Liver (tissue), 8 donors: ENCODE measurements at regions not wholly inside any gene's neighbourhood (a gene's known extent, or its start where the extent isn't known, plus 50 kb on each side); places are given as distances from the start of the nearest gene placed in this dataset.

Experiments
- DNase-seq: peaks from one replicate; pipeline ENCODE4 v3.0.0-alpha.2; 2017; ENCODE audit warnings: low spot score
- H3K27ac ChIP-seq, 2 donors: one replicate each; pipeline ENCODE4 v1.7.0; 2013; ENCODE audit warnings: inconsistent platforms in 2 of 2, low read length in 2 of 2, control low read depth in 1 of 2, low read depth in 1 of 2, mild to moderate bottlenecking in 1 of 2
- H3K27me3 ChIP-seq, 4 donors: one replicate each; pipeline versions ENCODE4 v1.6.1 to v1.7.0; 2013; ENCODE audit warnings: low read length in 3 of 4, inconsistent platforms in 1 of 4, mild to moderate bottlenecking in 1 of 4, moderate library complexity in 1 of 4; ENCODE audit not compliant: control insufficient read depth in 4 of 4, insufficient read depth in 4 of 4
- H3K36me3 ChIP-seq, 4 donors: one replicate each; pipeline versions ENCODE4 v1.6.1 to v1.7.0; 2013; ENCODE audit warnings: low read length in 3 of 4, mild to moderate bottlenecking in 3 of 4, low read depth in 1 of 4, moderate library complexity in 1 of 4; ENCODE audit not compliant: control insufficient read depth in 4 of 4, insufficient read depth in 3 of 4
- H3K4me1 ChIP-seq, 4 donors: one replicate each; pipeline versions ENCODE4 v1.6.1 to v1.7.0; 2013; ENCODE audit warnings: low read length in 3 of 4, mild to moderate bottlenecking in 3 of 4, moderate library complexity in 1 of 4; ENCODE audit not compliant: control insufficient read depth in 4 of 4, insufficient read depth in 4 of 4
- H3K4me3 ChIP-seq, 3 donors: one replicate each; pipeline versions ENCODE4 v1.6.1 to v1.7.0; 2013; ENCODE audit warnings: low read length in 3 of 3, control low read depth in 1 of 3, low read depth in 1 of 3, mild to moderate bottlenecking in 1 of 3
- H3K9ac ChIP-seq, 2 donors: one replicate each; pipeline ENCODE4 v1.7.0; 2013; ENCODE audit warnings: low read length in 2 of 2, mild to moderate bottlenecking in 2 of 2, moderate library complexity in 2 of 2, control low read depth in 1 of 2, low read depth in 1 of 2
- H3K9me3 ChIP-seq, 4 donors: one replicate each; pipeline versions ENCODE4 v1.6.1 to v1.7.0; 2013; ENCODE audit warnings: low read length in 3 of 4; ENCODE audit not compliant: control insufficient read depth in 4 of 4
- ATF3 ChIP-seq: IDR thresholded peaks from 2 replicates; pipeline ENCODE4 v1.6.1; 2016; ENCODE audit warnings: antibody characterized with exemption
- CTCF ChIP-seq: fragments of 150-350 bp; IDR thresholded peaks from 2 replicates; pipeline ENCODE4 v1.5.1; 2017; ENCODE audit warnings: improper control_type of control experiment, low read depth, low read length; ENCODE audit not compliant: missing input control
- EGR1 ChIP-seq, 2 donors: IDR thresholded peaks; 2 replicates each; pipeline ENCODE4 v1.6.1; 2016 to 2018; ENCODE audit warnings: antibody characterized with exemption in 2 of 2, low read depth in 2 of 2
- FOXA1 ChIP-seq: IDR thresholded peaks from 2 replicates; pipeline ENCODE4 v1.6.1; 2016; ENCODE audit warnings: antibody characterized with exemption
- FOXA2 ChIP-seq: IDR thresholded peaks from 2 replicates; pipeline ENCODE4 v1.6.1; 2016; ENCODE audit warnings: antibody characterized with exemption
- GABPA ChIP-seq, 2 donors: IDR thresholded peaks in 1 of 2; conservative IDR thresholded peaks in 1 of 2; 2 replicates each; pipeline ENCODE4 v1.6.1; 2016; ENCODE audit warnings: antibody characterized with exemption in 2 of 2, mild to moderate bottlenecking in 1 of 2, moderate library complexity in 1 of 2
- HNF4A ChIP-seq, 2 donors: conservative IDR thresholded peaks; 2 replicates each; pipeline ENCODE4 v1.6.1; 2016; ENCODE audit warnings: antibody characterized with exemption in 2 of 2, mild to moderate bottlenecking in 2 of 2
- HNF4G ChIP-seq: IDR thresholded peaks from 2 replicates; pipeline ENCODE4 v1.6.1; 2016; ENCODE audit warnings: antibody characterized with exemption
- JUND ChIP-seq, 2 donors: IDR thresholded peaks; 2 replicates each; pipeline ENCODE4 v1.6.1; 2016; ENCODE audit warnings: antibody characterized with exemption in 2 of 2
- MAX ChIP-seq: IDR thresholded peaks from 2 replicates; pipeline ENCODE4 v1.6.1; 2016; ENCODE audit warnings: antibody characterized with exemption
- NR2F2 ChIP-seq: IDR thresholded peaks from 2 replicates; pipeline ENCODE4 v1.6.1; 2016; ENCODE audit warnings: antibody characterized with exemption
- RAD21 ChIP-seq, 2 donors: IDR thresholded peaks; 2 replicates each; pipeline ENCODE4 v1.6.1; 2016; ENCODE audit warnings: antibody characterized with exemption in 2 of 2, mild to moderate bottlenecking in 2 of 2
- REST ChIP-seq: IDR thresholded peaks from 2 replicates; pipeline ENCODE4 v1.6.1; 2016; ENCODE audit warnings: antibody characterized with exemption, mild to moderate bottlenecking
- SP1 ChIP-seq: IDR thresholded peaks from 2 replicates; pipeline ENCODE4 v1.6.1; 2018; ENCODE audit warnings: antibody characterized with exemption, mild to moderate bottlenecking
- TAF1 ChIP-seq: conservative IDR thresholded peaks from 2 replicates; pipeline ENCODE4 v1.6.1; 2016; ENCODE audit warnings: antibody characterized with exemption, mild to moderate bottlenecking
- YY1 ChIP-seq: IDR thresholded peaks from 2 replicates; pipeline ENCODE4 v1.6.1; 2016; ENCODE audit warnings: antibody characterized with exemption, mild to moderate bottlenecking
- WGBS: extraction: QIAGEN DNeasy Blood & Tissue Kit; methylation state at CpG from one replicate; pipeline ENCODE4 v1.1.7; 2013; 5-methylcytosine and 5-hydroxymethylcytosine counted together
- donor health status: healthy.
- donor health status: healthy.
- donor health status: healthy.
- donor health status: healthy.
- donor health status: healthy.

GRCh38 chr13:108120302-108120701 is 95.0 kb downstream of the LIG4 start:
- DNase-seq, result no peak
- Histone ChIP-seq H3K4me3 (no peak overlapping the region), H3K27me3 (no peaks in the 10 kb centered on the region), H3K9ac (no peak overlapping the region), H3K27ac (no peak overlapping the region), H3K9me3 (no peaks in the 10 kb centered on the region), H3K36me3 (no peaks in the 10 kb centered on the region), H3K4me1 (no peaks in the 10 kb centered on the region)
- no peak for TF ChIP-seq HNF4A (conservative IDR thresholded peaks at IDR 0.05)
- TF ChIP-seq FOXA2, result no peak
- TF ChIP-seq MAX, result no peak
- no peak for TF ChIP-seq CTCF
- no peak for TF ChIP-seq SP1
- no peak for TF ChIP-seq REST
- no peak for TF ChIP-seq YY1
- TF ChIP-seq HNF4G, result no peak
- TF ChIP-seq GABPA (IDR thresholded peaks at IDR 0.05 in 1 of 2, conservative IDR thresholded peaks at IDR 0.05 in 1 of 2), result no peak
- no peak for TF ChIP-seq EGR1 (IDR thresholded peaks at IDR 0.05; ENCODE audit: low read depth in 2 of 2)
- TF ChIP-seq NR2F2, result no peak
- TF ChIP-seq RAD21 (IDR thresholded peaks at IDR 0.05), result no peak
- no peak for TF ChIP-seq JUND (IDR thresholded peaks at IDR 0.05)
- TF ChIP-seq ATF3, result no peak
- no peak for TF ChIP-seq FOXA1
- WGBS, result 78% methylated on average over 6 of the region's 6 CpGs

- no peaks in the 10 kb centered on the region for H3K36me3 ChIP-seq
- no peaks in the 10 kb centered on the region for H3K9me3 ChIP-seq
- H3K9ac ChIP-seq, result no peak overlapping the region
- WGBS, result 67% methylated on average over 1 of the region's 1 CpG
- no peak overlapping the region for H3K4me3 ChIP-seq
- no peaks in the 10 kb centered on the region for H3K4me1 ChIP-seq
- H3K27ac ChIP-seq, result no peak overlapping the region
- no peaks in the 10 kb centered on the region for H3K27me3 ChIP-seq
- DNase-seq, result no peak
- TF ChIP-seq SP1 (no peak), CTCF (no peak), REST (no peak), YY1 (no peak), GABPA (IDR thresholded peaks at IDR 0.05 in 1 of 2, conservative IDR thresholded peaks at IDR 0.05 in 1 of 2) (no peak), MAX (no peak), FOXA2 (no peak), TAF1 (no peak), HNF4A (conservative IDR thresholded peaks at IDR 0.05) (no peak), FOXA1 (no peak), ATF3 (no peak), HNF4G (no peak), RAD21 (IDR thresholded peaks at IDR 0.05) (no peak)
Observed at GRCh38 chr13:108115738-108116137, 99.6 kb downstream of the LIG4 start.
